ENCODE measurements at regions not wholly inside any gene's neighbourhood (a gene's known extent, or its start where the extent isn't known, plus 50 kb on each side); places are given as distances from the start of the nearest gene placed in this dataset.

DNA sequence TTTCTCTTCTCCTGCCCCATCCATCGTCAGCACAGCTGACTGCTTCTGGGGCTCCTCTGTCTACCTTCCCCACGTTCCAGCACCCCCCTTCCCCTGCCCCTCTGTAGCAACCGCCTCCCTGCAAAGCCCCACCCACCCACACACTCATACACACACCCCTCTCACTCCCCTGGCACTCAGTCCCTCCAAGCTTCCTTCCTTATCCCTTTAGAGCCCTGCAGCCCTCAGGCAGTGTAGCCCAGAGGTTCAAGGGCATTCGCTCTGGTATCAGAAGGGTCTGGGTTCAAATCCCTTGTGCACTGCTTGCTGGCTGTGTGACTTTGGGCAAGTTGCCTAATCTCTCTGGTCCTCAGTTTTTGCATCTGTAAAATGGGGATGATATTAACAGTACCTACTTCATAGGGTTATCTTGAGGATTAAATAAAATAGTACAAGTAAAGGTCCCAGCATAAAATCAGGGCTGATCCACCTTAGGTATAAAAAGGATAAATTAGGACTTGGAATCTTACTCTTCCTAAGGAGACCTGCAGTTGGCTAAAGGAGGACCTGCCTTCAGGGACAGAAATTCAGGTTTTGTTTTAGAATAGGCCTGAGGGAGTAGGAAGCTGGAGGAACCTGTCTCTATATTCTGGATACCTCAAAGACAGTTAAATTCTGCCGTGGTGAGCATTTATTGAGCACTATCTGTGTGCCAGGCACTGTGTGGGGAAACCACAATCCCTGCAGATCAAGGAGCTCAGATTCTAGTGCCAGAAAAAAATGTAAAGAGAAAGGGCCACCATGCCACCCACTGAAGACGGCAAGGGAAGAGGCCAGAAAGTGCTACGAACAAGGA lies 94.1 kb downstream of the SNX5 start:
- DNase-seq, result no peak
- Histone ChIP-seq H3K4me3 (ENCODE audit: low read depth, low read length) (no peak overlapping the region), H3K27me3 (ENCODE audit: insufficient read depth, low read depth, severe bottlenecking) (no peaks in the 10 kb centered on the region), H3K9me3 (ENCODE audit: severe bottlenecking) (no peaks in the 10 kb centered on the region), H3K27ac (no peak overlapping the region), H3K36me3 (no peaks in the 10 kb centered on the region)
- TF ChIP-seq CTCF (IDR thresholded peaks at IDR 0.05; ENCODE audit: low read depth, low read length), result no peak

- no peak overlapping the region for H3K4me3 ChIP-seq (ENCODE audit: low read depth, low read length)
- no peaks in the 10 kb centered on the region for H3K9me3 ChIP-seq (ENCODE audit: severe bottlenecking)
- H3K27ac ChIP-seq, result no peak overlapping the region
- H3K27me3 ChIP-seq (ENCODE audit: insufficient read depth, low read depth, severe bottlenecking), result no peaks in the 10 kb centered on the region
- no peak for TF ChIP-seq CTCF (IDR thresholded peaks at IDR 0.05; ENCODE audit: low read depth, low read length)
- H3K36me3 ChIP-seq, result no peaks in the 10 kb centered on the region
- no peak for DNase-seq
Measured at GRCh38 chr20:17873410-17874270, 95.0 kb downstream of the SNX5 start.

GRCh38 chr20:17872959-17873358 lies 95.6 kb downstream of the SNX5 start:
- no peaks in the 10 kb centered on the region for H3K36me3 ChIP-seq
- no peaks in the 10 kb centered on the region for H3K9me3 ChIP-seq (ENCODE audit: severe bottlenecking)
- H3K27ac ChIP-seq, result no peak overlapping the region
- DNase-seq, result no peak
- TF ChIP-seq CTCF (IDR thresholded peaks at IDR 0.05; ENCODE audit: low read depth, low read length), result no peak
- H3K4me3 ChIP-seq (ENCODE audit: low read depth, low read length), result no peak overlapping the region
- H3K27me3 ChIP-seq (ENCODE audit: insufficient read depth, low read depth, severe bottlenecking), result no peaks in the 10 kb centered on the region

DNA sequence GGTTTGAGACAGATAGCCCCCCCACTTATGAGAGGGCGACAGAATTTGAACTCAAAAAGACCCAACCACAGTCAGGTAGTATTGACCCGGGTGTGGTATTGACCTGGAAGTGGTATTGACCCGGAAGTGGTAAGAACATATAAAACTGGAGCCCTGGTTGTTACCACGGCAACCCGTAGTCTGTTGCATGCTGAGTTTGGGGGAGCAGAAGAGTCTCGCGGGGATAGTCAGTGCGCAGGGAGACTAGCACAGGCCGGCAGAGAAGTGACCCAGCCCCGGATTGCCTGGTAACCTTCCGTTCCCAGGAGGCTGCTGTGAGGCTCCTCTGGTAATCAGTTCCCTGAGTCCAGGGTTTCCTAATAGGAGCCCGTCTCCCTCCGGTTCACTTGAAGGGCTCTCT lies 96.2 kb downstream of the SNX5 start:
- TF ChIP-seq CTCF (IDR thresholded peaks at IDR 0.05; ENCODE audit: low read depth, low read length), result no peak
- no peak overlapping the region for H3K27ac ChIP-seq
- no peaks in the 10 kb centered on the region for H3K36me3 ChIP-seq
- H3K4me3 ChIP-seq (ENCODE audit: low read depth, low read length), result no peak overlapping the region
- DNase-seq, result no peak
- no peaks in the 10 kb centered on the region for H3K27me3 ChIP-seq (ENCODE audit: insufficient read depth, low read depth, severe bottlenecking)
- H3K9me3 ChIP-seq (ENCODE audit: severe bottlenecking), result no peaks in the 10 kb centered on the region

DNA sequence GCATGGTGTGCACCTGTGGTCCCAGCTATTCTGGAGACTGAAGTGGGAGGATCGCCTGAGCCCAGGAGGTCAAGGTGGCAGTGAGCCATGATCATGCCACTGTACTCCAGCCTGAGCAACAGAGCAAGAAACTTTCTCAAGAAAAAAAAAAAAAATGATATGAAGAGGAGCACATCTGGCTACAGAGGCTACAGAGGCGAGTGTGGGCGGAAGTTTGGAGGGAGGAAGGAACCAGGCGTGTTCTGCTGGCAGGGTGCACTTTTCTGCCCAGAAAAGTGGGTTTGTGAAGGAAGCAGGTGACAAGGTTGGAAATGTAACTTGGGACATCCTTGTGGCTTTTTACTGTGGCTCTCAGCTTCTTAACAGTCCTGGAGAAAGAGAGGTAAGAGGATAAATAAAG lies 96.7 kb downstream of the SNX5 start:
- Histone ChIP-seq H3K4me3 (ENCODE audit: low read depth, low read length) (no peak overlapping the region), H3K27me3 (ENCODE audit: insufficient read depth, low read depth, severe bottlenecking) (no peaks in the 10 kb centered on the region), H3K9me3 (ENCODE audit: severe bottlenecking) (no peaks in the 10 kb centered on the region), H3K36me3 (no peaks in the 10 kb centered on the region), H3K27ac (no peak overlapping the region)
- DNase-seq, result no peak
- no peak for TF ChIP-seq CTCF (IDR thresholded peaks at IDR 0.05; ENCODE audit: low read depth, low read length)
